Neuron (in vitro differentiated cells): ENCODE measurements at regions not wholly inside any gene's neighbourhood (a gene's known extent, or its start where the extent isn't known, plus 50 kb on each side); places are given as distances from the start of the nearest gene placed in this dataset.

ENCODE experiments used
- H2AFZ ChIP-seq: one replicate; pipeline ENCODE4 v1.6.1; 2013; ENCODE audit warnings: low read depth, mild to moderate bottlenecking, inconsistent platforms, low read length, moderate library complexity
- H3K27me3 ChIP-seq: one replicate; pipeline ENCODE4 v1.6.1; 2013; ENCODE audit warnings: low read length; ENCODE audit not compliant: insufficient read depth
- H3K36me3 ChIP-seq: one replicate; pipeline ENCODE4 v1.6.1; 2013; ENCODE audit warnings: low read length; ENCODE audit not compliant: insufficient read depth
- H3K4me1 ChIP-seq: one replicate; pipeline ENCODE4 v1.6.1; 2013; ENCODE audit warnings: low read length; ENCODE audit not compliant: insufficient read depth
- H3K4me3 ChIP-seq: 2 replicates; pipeline ENCODE4 v1.5.1; 2013; ENCODE audit warnings: mild to moderate bottlenecking, low read length, moderate library complexity
- H3K9me3 ChIP-seq: one replicate; pipeline ENCODE4 v1.6.1; 2013; ENCODE audit warnings: low read length

DNA sequence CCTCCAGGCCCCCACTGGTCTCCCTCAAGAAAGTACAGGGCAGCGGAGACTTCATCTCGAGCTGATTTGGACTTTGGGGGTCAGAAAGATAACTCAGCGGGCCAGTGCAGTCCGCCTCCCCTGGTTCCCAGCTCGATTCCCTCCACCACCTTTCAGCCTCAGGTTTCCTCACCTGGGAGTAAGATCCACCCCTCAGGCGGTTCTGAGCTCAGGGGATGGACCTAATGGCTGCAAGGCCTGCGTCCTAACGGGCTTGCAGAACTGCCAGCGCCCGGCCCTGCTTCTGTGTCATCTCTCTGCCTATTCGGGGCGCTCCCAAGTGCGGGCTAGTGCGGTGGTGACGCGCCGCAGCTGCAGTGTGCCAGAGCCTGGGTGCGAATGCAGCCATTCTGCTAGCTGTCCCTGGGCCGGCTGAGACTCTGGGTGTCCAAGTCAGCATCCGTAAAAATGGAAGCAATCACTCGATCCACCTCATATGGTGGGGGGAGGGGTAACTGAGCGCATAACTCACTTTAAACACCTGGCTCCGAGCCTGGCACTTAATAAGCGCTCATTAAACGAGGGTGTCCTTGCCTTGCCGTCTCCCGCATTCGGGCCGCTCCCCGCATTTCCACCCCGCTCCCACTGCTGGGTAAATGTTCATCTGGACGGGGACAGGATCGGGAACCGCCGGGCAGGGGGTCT is 129.6 kb upstream of the LHX1 start:
- H3K4me3 ChIP-seq = peak overlapping the region; percentile 36
- peaks cover 8% of the 10 kb centered on the region for H3K4me1 ChIP-seq
- peaks cover 2% of the 10 kb centered on the region for H3K9me3 ChIP-seq
- H3K27me3 ChIP-seq = peaks cover 45% of the 10 kb centered on the region
- H2AFZ ChIP-seq = peak overlapping the region; percentile 58
- H3K36me3 ChIP-seq = no peaks in the 10 kb centered on the region

DNA sequence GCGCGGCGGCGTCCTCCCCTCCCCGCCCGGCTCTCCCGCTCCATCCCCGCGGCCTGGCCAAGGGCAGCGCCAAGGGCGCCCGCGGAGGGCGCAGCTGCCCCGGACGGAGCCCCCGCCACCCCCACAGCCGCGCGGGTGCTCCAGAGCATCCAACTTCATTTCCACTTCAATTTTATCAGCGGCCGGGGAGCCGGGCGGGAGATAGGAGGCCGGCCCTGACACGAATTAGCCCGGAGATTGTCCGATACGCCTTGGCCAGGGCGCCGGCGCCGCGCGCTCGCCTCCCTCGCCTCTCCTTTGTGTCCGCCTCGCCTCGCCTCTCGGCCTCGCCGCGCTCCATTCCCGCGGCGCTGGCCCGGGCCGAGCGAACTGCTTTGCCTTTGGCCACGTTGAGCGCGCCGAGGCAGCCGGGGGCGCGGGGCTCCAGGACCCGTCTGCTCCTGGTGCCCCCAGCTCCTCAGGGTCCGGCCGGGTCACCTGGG is 129.1 kb upstream of the LHX1 start:
- Histone ChIP-seq H3K36me3 (no peaks in the 10 kb centered on the region), H3K4me3 (peak overlapping the region; percentile 36), H3K9me3 (peaks cover 2% of the 10 kb centered on the region), H2AFZ (peak overlapping the region; percentile 58), H3K4me1 (peaks cover 10% of the 10 kb centered on the region), H3K27me3 (peaks cover 51% of the 10 kb centered on the region)

DNA sequence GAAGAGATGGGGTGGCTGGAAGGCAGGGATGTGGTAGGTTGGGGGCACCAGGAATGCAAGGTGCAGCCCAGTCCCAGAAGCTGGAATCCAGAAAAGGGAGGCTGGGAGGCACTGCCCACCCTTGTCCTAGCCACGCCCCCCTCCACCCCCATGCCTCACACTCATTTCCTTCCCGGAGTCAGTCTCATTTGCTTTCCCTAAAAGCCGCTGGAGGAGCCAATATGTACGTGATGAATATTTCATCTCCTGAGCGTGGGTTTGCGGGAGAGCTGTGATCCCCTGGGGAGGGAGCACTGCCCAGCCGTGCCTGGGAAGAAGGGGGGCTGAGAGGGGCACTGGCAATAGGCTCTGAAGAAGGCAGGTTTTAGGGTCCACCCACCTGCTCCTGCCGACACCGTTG is 124.5 kb upstream of the LHX1 start:
- peaks cover 10% of the 10 kb centered on the region for H3K4me1 ChIP-seq
- H3K27me3 ChIP-seq = peaks cover 67% of the 10 kb centered on the region

DNA sequence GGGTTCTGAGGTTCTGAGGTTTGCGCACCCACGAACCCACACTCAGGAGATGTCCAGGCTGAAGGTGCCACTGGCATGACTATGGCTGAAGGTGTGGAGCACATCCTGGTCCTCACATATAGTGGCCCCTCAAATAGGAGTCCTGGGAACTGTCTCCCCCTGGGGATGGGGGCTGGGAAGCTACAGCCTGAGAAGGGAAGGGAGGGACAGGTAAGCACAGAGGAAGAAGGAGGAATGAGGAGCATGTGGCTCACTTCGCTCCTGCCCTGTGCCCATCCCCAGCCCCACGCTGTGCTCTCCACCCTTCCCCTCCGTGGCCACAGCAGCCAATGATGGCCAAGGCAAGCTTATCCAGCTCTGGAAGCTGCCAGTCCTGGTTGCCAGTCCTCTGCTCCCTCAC is 123.9 kb upstream of the LHX1 start:
- H3K36me3 ChIP-seq = no peaks in the 10 kb centered on the region
- peaks cover 6% of the 10 kb centered on the region for H3K4me1 ChIP-seq
- no peak overlapping the region for H2AFZ ChIP-seq
- no peaks in the 10 kb centered on the region for H3K9me3 ChIP-seq
- H3K4me3 ChIP-seq = no peak overlapping the region
- peaks cover 65% of the 10 kb centered on the region for H3K27me3 ChIP-seq

More for the DNA sequence above, 124.5 kb upstream of the LHX1 start:
- Histone ChIP-seq H3K36me3 (no peaks in the 10 kb centered on the region), H3K9me3 (no peaks in the 10 kb centered on the region), H3K4me3 (no peak overlapping the region), H2AFZ (no peak overlapping the region)

DNA sequence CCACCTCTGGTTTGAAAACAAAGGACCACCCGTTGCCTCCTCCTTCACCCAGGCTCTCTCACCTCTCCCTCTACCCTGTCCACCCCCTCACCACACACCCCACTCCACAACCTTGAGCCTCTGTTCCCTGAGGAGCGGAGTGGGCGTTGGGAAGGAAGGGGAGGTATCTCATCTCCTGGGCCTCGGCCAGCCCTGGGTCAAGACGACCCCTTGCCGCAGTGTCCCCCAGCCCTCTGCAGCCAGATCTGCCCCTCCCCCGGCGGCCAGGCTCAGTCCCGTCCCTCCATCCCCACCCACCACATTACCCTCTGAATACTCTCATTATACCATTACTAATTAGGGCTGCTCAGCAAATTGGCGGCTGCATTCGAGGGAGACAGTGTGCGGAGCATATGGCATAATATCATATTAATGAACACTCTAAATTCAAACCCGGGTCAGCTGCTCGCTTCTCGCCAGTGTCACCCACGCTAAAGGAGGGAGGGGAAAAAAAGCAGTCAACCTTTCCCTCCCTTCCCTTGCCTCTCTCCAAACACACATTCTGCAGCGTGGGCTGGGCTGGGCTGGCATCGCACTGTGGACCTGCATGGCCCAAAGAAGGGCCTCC is 123.2 kb upstream of the LHX1 start:
- H2AFZ ChIP-seq = no peak overlapping the region
- no peaks in the 10 kb centered on the region for H3K36me3 ChIP-seq
- H3K4me1 ChIP-seq = peaks cover 2% of the 10 kb centered on the region
- H3K27me3 ChIP-seq = peaks cover 60% of the 10 kb centered on the region
- H3K9me3 ChIP-seq = no peaks in the 10 kb centered on the region
- H3K4me3 ChIP-seq = no peak overlapping the region

DNA sequence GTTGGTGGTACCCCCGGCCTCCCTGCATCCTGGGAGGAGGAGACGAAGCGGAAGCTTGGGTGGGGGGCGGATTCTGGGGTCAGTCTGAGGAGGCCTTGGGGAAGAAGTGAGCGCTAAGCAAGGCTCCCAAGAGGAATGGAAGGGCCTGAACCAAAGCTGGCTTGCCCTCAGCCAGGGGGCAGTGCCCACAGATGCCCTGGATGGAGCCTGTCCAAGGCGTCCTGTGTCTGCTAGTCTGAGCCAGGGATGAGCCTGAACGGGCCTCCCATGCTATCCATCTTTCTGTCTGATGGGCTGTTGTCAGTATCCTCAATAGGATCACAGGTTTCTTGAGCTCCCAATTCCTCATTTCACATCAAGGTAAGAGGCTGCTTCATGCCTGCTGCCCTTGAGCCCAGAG is 122.3 kb upstream of the LHX1 start:
- Histone ChIP-seq H3K36me3 (no peaks in the 10 kb centered on the region), H3K4me3 (no peak overlapping the region), H3K27me3 (peaks cover 59% of the 10 kb centered on the region), H2AFZ (no peak overlapping the region), H3K4me1 (peaks cover 2% of the 10 kb centered on the region), H3K9me3 (no peaks in the 10 kb centered on the region)

DNA sequence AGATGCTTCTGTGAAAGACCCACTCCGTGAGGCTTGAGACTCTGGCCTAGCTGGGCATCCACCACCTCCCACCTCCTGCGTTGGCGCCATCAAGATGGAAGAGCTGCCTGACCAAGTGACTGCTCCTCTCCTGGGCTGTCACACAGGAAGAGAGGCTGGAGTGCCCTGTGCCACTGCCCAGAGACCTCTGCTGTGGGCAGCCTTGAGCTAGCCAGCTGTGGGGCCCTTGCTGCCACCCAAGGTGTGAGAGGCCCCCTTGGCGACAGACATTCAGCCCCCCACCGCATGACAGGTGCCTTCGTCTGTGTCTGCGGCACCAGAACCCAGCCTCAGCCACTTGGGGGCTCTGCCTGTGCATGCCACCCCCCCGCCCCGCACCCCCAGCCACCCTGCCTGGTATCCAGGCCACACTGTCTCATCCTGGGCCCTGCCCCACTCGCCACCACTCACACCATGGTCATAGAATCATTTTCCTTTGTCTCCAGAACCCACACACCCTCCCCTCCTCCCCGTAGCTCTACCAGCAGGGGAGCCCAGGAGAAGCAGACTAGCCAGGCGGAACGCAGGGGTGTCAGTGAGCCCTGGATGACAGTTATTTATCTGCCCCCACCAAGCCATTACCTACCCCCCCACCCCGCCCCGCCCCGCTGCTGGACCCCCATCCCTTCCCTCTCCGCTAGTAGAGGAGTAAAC is 120.9 kb upstream of the LHX1 start:
- Histone ChIP-seq H3K36me3 (no peaks in the 10 kb centered on the region), H3K4me3 (no peak overlapping the region), H2AFZ (no peak overlapping the region), H3K27me3 (peaks cover 57% of the 10 kb centered on the region), H3K4me1 (peaks cover 2% of the 10 kb centered on the region), H3K9me3 (no peaks in the 10 kb centered on the region)

DNA sequence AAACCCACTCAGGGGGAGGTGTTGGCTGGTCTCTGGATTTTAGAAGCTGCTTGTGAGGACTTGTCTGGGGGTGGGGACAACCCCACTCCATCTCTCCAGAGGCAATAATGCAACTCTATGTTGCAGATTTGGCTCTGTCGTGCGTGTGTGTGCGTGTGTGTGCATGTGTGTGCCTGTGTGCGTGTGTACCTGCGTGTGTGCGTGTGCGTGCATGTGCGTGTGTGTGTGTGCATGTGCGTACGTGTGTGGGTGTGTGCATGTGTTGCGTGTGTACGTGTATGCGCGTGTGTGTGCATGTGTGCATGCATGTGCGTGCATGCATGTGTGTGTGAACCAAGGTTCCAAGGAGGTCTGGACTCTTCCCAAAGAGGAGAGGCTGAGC is 120.4 kb upstream of the LHX1 start:
- Histone ChIP-seq H2AFZ (no peak overlapping the region), H3K4me3 (no peak overlapping the region), H3K9me3 (no peaks in the 10 kb centered on the region), H3K4me1 (peaks cover 2% of the 10 kb centered on the region), H3K27me3 (peaks cover 56% of the 10 kb centered on the region), H3K36me3 (no peaks in the 10 kb centered on the region)

DNA sequence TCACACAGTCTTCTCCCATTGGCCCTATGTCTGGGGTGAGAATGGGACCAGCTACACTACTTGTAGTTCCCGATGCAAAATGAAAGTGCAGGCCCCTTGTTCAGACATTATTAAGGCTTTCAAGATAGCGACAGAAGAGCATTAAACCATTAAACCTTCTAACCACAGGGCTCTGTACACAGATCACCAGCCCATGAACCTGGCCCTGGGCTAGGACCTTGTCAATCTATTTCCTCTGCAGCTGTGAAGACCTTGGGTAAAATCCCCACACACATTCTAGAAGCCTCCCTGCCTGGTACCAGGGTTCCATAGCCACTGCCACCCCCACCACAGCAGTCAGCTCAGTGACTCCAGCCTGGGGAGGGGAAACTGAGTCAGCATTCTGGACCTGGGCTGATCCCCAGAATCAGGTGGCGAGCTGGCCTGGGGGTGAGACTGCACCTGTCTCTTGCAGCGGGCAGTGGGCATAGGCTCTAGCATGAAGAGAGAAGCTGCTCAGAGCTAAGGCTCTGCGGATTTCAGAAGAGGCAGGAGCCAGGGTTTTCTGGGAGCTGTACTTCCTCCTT is 119.7 kb upstream of the LHX1 start:
- peaks cover 2% of the 10 kb centered on the region for H3K4me1 ChIP-seq
- peaks cover 53% of the 10 kb centered on the region for H3K27me3 ChIP-seq
- H3K9me3 ChIP-seq = no peaks in the 10 kb centered on the region
- no peak overlapping the region for H2AFZ ChIP-seq
- H3K36me3 ChIP-seq = no peaks in the 10 kb centered on the region
- H3K4me3 ChIP-seq = no peak overlapping the region

DNA sequence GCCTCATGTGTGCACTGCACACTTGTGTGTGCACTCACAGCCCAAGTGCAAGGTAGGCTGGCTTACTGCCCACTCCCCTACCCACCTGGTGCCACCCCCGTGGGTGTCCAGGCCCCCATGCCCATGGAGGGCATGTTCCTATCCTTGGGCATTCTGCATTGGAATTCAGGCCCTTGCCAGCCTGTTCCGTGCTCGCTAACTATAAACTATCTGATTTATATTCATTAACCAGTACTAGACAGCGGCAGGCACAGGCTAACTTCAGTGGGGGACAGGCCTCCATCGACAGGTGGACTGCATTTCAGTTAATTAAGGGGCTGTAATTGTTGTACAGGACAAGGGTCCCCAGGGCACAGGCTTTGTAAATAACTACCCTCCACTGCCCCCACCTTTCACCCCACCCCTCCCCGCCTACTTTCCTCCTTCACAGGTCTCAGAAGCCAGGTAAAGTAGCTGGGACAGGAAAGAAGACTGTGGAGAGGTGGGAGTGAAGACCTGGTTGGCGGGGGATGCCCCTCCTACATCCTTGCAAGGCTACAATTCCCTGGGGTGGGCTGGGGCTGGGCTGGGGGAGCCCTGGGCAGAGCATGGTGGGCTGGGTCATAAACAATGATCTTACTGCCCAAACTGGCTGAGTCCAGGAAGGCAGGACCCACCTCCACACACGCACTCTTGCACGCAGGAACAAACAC is 119.0 kb upstream of the LHX1 start:
- Histone ChIP-seq H3K9me3 (no peaks in the 10 kb centered on the region), H2AFZ (no peak overlapping the region), H3K4me3 (no peak overlapping the region), H3K4me1 (no peaks in the 10 kb centered on the region), H3K27me3 (peaks cover 52% of the 10 kb centered on the region), H3K36me3 (no peaks in the 10 kb centered on the region)

DNA sequence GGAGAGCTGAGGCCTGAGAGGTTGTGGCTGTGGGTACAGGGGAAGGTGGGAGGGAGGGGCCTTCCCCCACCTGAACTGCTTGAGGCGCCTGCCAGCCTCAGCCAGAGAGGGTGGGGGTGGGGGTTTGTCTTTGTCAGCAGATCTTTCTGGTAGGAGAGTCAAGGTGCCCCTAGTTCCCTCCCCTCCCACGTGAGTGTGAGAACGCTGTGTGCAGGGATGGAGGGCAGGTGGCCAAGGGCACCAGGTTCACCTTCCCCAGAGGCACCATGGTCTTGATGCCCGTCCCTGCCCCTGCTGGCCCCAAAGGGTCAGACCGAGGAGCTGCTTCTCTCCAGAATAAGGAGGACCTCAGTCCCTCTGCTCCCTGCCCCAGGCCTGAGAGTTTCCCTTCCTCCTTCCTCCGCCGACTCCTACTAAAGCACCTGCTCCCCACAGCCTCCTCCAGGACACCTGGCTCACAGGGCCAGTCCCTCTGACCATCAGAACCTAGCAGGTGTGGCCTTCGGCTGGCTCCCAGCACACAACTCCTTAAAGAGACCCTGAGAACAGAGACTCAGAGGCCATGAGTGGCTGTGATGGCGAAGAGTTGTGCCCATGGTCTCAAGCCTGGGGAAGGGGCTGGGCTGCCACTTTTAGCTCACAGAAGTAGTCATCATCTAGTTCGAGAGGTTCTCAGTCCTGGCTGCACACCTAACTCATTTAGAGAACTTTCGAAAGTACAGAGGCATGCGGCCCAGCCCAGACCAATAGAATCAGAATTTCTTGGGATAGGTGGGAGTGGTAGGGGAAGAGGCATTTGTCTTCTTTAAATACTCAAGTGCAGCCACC is 113.2 kb upstream of the LHX1 start:
- no peak overlapping the region for H3K4me3 ChIP-seq
- H3K9me3 ChIP-seq = no peaks in the 10 kb centered on the region
- no peak overlapping the region for H2AFZ ChIP-seq
- H3K36me3 ChIP-seq = no peaks in the 10 kb centered on the region
- H3K4me1 ChIP-seq = no peaks in the 10 kb centered on the region
- peaks cover 35% of the 10 kb centered on the region for H3K27me3 ChIP-seq

DNA sequence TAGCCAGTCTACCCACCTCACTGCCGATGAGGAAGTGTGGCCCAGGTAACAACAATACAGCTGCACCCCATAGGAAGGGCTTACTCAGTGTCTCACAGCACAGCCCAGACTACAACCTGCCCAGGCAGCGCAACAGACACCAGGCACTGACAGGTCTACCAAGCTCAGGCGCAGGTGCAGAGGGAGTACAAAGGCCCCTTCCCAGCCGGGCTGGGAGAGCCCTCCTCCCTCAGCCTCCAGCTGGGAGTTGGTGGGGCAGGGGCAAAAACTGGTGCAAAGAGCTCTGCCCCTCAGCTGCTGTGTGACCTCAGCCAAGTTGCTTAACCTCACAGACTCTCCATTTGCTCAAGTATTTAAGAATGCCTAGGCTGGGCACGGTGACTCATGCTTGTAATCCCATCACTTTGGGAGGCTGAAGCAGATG is 112.6 kb upstream of the LHX1 start:
- no peak overlapping the region for H2AFZ ChIP-seq
- H3K27me3 ChIP-seq = peaks cover 31% of the 10 kb centered on the region
- H3K36me3 ChIP-seq = no peaks in the 10 kb centered on the region
- H3K4me1 ChIP-seq = no peaks in the 10 kb centered on the region
- H3K4me3 ChIP-seq = no peak overlapping the region
- no peaks in the 10 kb centered on the region for H3K9me3 ChIP-seq
